NCI-H510A treated with DMSO at 0.1 percent for 48 hours (cell line): ENCODE measurements at regions not wholly inside any gene's neighbourhood (a gene's known extent, or its start where the extent isn't known, plus 50 kb on each side); places are given as distances from the start of the nearest gene placed in this dataset.
"Not testable (repeated sequence)": the region's sequence is repeated elsewhere in the genome, so short reads cannot be mapped to it uniquely, and the experiment has no call there.

ENCODE experiments used
- DNase-seq: peaks from one replicate; lab custom pipeline; 2025; lab: John Stamatoyannopoulos, UW

- DNase-seq, result no peak
Measured at GRCh38 chr11:112617977-112618826, 343.0 kb upstream of the NCAM1 start.

DNA sequence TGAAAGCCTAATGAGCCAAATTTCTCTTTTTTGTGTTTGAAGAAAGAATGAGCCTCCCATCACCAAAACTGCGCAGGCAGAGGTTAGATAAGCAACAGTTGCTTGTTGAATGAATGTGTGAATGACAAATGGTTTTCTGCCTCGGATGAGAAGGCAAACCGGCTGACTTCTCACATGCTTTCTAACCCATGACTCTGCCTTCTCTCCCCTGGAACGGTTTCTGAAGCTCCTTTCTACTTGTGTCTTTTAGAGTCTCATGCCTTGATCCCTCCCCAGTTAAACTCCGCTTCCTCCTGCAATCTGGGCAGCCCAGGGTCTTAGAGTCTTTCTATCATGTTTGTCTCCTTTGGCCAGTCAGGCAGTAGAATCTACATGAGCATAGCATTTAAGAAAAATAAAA, 342.1 kb upstream of the NCAM1 start:
- no peak for DNase-seq

- peak; percentile 3 for DNase-seq
Measured at GRCh38 chr11:112620621-112621394, 340.4 kb upstream of the NCAM1 start.

GRCh38 chr11:112623057-112623456, 338.2 kb upstream of the NCAM1 start:
- DNase-seq, result no peak

- DNase-seq, result no peak
Measured at GRCh38 chr11:112624431-112624830, 336.8 kb upstream of the NCAM1 start.

DNA sequence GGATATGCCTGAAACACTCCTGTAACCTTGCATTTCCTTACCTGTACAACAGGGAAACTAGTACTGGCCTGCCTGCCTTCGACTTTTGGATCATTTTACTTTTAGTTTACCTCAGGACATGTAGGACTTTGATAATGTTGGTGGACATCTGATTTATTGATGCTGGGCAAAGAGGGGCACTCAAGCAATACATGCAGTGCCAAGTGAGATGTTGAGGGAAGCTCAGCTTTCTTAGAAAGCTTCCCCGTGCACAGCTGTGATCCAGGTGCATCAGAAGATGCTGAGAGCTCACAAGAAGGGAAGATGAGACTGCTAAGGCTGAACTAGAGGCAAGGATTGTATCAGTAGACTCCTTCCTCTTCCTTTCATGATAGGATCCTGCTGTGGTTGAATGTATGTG, 336.2 kb upstream of the NCAM1 start:
- DNase-seq, result not testable (repeated sequence)

DNA sequence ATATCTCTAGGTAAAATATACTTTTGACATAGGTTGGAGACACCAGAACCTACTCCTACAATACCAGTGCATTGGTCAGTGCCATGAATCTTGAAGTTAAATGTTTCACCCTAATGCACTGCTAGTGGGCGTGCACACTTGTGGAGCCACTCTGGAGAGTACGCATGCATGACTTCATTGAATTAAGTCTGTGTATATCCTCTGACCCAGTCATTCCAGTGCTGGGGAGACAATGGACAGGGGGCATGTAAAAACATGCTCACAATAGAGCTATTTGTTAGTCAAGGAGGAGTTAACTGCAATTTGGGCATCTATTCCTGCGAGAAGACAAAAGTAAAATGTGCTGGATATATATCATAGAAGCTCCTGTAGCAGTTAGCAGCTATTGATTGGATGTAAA, 335.4 kb upstream of the NCAM1 start:
- DNase-seq, result no peak

DNA sequence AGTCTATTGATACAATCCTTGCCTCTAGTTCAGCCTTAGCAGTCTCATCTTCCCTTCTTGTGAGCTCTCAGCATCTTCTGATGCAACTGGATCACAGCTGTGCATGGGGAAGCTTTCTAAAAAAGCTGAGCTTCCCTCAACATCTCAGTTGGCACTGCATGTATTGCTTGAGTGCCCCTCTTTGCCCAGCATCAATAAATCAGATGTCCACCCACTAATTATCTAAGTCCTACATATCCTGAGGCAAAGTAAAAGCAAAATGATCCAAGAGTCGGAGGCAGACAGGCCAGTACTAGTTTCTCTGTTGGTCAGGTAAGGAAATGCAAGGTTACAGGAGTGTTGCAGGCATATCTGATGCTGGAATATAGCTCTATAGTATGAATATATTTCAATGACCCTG, 334.5 kb upstream of the NCAM1 start:
- DNase-seq, result no peak

GRCh38 chr11:112627588-112628045, 333.6 kb upstream of the NCAM1 start:
- DNase-seq, result no peak

- DNase-seq, result no peak
Measured at GRCh38 chr11:112628676-112629075, 332.5 kb upstream of the NCAM1 start.

DNA sequence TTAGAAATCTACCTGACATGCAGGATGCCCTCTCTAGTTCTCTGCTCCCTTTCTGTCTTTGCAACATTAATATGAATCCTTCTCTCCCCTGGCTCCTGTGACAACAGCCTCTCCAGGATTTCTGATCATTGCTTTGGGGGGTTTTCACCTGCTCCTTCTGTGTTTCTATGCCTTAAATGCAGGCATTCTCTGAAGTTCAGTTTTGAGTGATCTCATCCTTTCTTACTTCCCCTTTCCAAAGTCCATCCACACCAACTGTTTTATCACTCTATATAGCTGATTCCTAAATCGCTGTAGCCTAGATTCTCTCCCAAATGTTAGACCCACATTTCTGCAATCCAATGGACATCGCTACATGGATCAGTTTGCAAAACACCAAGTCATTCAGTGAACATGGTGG, 330.7 kb upstream of the NCAM1 start:
- DNase-seq, result no peak

- DNase-seq, result no peak
Measured at GRCh38 chr11:112631333-112631732, 329.9 kb upstream of the NCAM1 start.

DNA sequence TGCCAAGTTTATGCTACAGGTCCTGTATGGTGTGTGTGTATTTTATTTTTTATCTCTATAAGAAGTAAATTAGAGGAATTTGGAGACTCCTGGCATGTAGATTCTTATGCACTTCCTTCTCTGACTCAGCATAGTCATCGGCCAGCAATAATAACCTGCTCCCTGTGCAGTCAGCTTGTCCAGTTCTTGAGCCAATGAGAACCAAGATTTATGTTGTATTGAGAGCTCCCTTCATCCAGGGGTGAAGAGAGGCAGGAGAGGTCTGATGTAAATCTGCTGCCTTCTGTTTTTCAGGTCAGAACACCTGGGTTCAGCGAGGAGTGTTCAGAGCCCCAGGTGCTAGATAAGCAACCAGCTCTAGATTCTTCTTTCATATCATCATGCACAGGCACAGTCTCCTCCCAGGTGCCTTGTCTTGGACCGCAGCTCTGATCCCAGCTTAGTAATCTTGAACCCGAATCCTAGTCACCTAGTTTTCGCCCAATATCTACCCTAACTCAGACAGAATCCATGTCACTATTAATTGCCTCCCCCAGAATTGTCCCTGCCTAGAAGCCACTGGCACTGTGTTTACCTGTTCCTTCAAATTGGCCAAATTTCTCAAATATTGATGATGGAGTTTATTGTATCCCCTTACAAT, 328.2 kb upstream of the NCAM1 start:
- DNase-seq, result no peak

- no peak for DNase-seq
Measured at GRCh38 chr11:112634551-112634950, 326.7 kb upstream of the NCAM1 start.

GRCh38 chr11:112634995-112635737, 326.1 kb upstream of the NCAM1 start:
- no peak for DNase-seq

GRCh38 chr11:112637076-112637475, 324.1 kb upstream of the NCAM1 start:
- no peak for DNase-seq

- DNase-seq, result no peak
Measured at GRCh38 chr11:112637876-112638275, 323.3 kb upstream of the NCAM1 start.

DNA sequence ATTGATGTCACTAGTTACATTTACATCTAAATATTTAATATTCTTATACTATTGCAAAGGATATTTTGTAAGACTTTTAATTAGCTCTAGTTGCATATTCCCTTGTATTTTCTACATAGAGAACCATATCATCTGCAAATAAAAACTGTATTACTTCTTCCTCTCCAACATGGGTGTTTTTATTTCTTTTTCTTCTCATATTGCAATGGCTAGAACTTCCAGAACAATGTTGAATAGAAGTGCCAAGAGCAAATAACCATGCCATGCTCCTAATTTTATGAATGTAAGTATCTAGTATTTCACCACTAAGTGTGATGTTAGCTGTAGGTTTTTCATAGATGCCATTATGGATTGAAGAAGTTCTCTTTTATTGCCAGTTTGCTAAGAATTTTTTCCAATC, 321.8 kb upstream of the NCAM1 start:
- no peak for DNase-seq

DNA sequence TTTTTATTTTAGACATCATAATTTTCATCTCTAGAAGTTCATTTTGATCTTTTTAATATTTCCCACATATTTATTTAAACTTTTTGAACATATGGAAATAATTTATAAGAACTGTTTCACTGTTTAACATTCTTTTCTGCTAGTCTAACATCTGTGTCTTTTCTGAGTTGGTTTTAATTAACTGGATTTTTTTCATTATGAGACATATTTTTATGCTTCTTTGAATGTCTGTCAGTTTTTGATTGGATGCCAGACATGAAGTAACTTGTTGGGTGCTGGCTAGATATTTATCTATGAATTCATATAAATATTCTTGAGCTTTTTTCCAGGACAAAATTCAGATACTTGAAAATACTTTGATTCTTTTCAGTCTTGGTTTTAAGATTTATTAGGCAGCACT, 317.8 kb upstream of the NCAM1 start:
- no peak for DNase-seq

- no peak for DNase-seq
Measured at GRCh38 chr11:112644410-112645131, 316.6 kb upstream of the NCAM1 start.

DNA sequence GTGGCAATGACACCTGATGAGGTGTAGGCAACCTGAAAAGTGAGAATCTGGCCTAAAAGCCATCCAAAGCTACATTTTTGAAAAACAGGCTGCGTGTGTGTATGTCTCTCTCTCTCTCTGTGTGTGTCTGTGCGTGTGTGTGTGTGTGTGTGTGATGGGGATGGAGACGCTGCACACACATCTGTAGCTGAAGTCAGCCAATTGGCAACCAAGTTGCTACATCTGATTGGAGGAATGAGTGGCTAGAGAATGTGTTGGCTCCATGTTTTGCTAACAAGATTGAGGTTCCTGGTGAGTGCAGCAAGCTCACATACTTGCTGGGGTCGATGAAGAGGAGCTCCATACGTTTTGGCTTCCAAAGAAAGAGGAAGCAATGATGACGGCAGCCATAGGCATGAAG, 311.4 kb upstream of the NCAM1 start:
- DNase-seq, result no peak
